GM12873 (cell line): ENCODE measurements at regions not wholly inside any gene's neighbourhood (a gene's known extent, or its start where the extent isn't known, plus 50 kb on each side); places are given as distances from the start of the nearest gene placed in this dataset.

Experiments
- CTCF ChIP-seq: IDR thresholded peaks from 2 replicates; pipeline ENCODE4 v1.5.1; 2012; ENCODE audit warnings: low read depth, mild to moderate bottlenecking, moderate library complexity, low read length, control low read depth; ENCODE audit not compliant: insufficient read depth; ENCODE audit errors: missing control alignments

GRCh38 chr13:50388481-50388880 lies 373.2 kb downstream of the KCNRG start:
- no peak for TF ChIP-seq CTCF

DNA sequence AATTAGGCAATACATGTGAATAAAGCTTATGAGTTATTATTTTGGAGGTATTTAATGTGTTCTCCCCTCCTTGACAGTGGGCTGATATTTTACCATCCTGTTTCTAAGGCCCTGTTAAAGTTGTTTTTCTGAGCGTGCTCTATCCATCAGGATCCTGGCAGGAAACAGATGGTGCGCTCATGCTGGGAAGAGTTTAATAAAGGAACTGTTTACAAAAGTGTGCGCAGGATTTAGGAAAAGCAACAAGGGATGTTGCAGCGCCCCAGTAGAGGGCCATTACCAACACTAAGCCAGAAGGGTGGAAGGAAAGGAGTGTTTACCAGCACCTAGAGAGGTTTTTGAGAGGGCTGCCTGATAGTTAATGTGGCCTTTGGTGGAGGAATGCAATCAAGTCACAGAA lies 374.5 kb downstream of the KCNRG start:
- no peak for TF ChIP-seq CTCF

DNA sequence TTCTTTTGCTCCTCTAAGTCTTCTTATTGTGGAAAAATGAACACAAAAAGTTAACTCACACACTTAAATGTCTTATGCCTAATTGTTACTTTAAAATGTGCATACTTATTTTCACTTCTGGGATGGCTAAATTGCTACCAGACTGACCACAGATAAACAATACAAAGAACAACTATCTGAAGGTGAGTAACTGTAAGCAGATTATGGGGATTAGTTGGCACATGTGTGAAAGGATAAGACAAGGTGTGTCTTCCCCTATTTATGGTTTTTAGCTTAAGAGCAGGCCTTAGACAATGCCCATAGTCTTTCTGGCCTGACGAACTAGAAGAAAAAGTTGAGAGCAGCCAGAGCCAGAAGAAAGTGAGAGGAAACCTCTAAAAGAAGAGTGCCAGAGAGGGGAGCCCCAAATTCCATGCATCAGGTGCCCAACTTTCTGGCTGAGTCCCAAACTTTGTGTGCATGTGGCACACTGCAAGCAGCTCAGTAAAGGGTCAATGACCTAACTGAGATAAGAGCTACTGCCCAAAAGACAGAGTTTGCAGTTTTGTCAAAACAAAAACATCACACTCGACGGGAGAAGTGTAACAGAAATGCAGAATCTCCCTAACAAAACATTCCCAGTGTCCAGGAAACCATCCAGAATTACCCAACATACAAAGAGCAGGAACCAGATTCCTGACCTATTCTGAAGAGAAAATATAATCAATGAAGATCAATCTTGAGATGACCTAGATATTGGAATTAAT lies 375.4 kb downstream of the KCNRG start:
- no peak for TF ChIP-seq CTCF

- no peak for TF ChIP-seq CTCF
Measured at GRCh38 chr13:50392977-50393376, 377.7 kb downstream of the KCNRG start.

DNA sequence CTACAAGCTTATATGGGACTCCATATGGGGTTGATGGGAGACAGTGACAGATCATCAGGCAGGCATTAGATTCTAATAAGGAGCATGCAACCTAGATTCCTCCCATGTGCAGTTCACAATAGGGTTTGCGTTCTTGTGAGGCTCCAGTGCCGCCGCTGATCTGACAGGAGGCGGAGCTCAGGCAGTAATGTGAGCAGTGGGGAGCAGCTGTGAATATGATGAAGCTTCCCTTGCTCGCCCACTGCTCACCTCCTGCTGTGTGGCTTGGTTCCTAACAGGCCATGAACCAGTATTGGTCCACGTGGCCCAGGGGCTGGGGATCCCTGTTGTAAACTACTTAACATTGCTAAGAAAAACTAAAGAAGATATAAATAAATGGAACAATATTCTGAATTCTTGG lies 378.4 kb downstream of the KCNRG start:
- TF ChIP-seq CTCF: no peak

GRCh38 chr13:50396001-50396400 lies 380.8 kb downstream of the KCNRG start:
- no peak for TF ChIP-seq CTCF

DNA sequence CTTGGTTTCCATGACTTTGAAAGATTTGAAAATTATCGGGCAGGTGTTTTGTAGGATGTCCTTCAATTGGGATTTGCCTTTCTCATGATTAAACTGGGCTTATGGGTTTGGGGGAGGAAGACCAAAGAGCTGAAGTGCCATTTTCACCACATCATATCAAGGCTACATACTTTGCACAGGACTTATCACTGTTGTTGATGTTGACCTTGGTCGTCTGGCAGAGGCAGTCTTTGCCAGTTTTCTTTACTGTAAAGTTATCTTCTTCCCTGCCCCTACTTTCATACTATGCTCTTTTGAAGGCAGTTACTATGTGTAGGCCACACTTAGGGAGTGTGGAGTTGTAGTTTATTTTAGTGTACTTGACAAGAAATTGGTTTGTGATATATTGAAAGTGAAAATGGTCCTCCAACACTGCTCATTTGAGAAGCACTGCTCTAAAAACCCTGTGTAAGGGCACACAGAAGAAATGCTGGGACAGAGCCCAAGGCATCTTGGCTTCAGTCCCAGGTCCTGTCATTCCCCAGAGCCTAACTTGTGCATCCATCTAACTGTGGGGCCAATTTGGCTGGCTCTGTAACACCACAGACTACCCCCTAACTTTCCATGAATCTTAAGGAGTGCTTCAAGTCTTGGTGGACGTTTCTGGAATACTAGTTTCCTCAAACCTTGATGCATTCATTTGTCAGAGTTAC lies 384.9 kb downstream of the KCNRG start:
- TF ChIP-seq CTCF: no peak
